HFF-Myc (cell line): ENCODE measurements at regions not wholly inside any gene's neighbourhood (a gene's known extent, or its start where the extent isn't known, plus 50 kb on each side); places are given as distances from the start of the nearest gene placed in this dataset.

Experiments used
- DNase-seq: peaks from one replicate; pipeline ENCODE4 v3.0.0-alpha.2; 2011; ENCODE audit warnings: low read depth; ENCODE audit errors: extremely low read depth
- H3K4me3 ChIP-seq: replicated peaks from 2 replicates; pipeline ENCODE4 v1.5.1; 2011; ENCODE audit warnings: low read depth, mild to moderate bottlenecking, control low read depth, low read length
- CTCF ChIP-seq: IDR thresholded peaks from 2 replicates; pipeline ENCODE4 v1.5.1; 2012; ENCODE audit warnings: mild to moderate bottlenecking, low read depth, low read length, control low read depth; ENCODE audit errors: missing control alignments

- TF ChIP-seq CTCF, result no peak
- no peak for DNase-seq
- no peak overlapping the region for H3K4me3 ChIP-seq
Measured at GRCh38 chr2:176599796-176600485, 330.7 kb downstream of the MTX2 start.

- DNase-seq, result no peak
- no peak overlapping the region for H3K4me3 ChIP-seq
- no peak for TF ChIP-seq CTCF
Measured at GRCh38 chr2:176601066-176601465, 331.8 kb downstream of the MTX2 start.

GRCh38 chr2:176612036-176612435, 342.8 kb downstream of the MTX2 start:
- H3K4me3 ChIP-seq, result no peak overlapping the region
- DNase-seq, result no peak
- no peak for TF ChIP-seq CTCF

- no peak for DNase-seq
- no peak for TF ChIP-seq CTCF
- no peak overlapping the region for H3K4me3 ChIP-seq
Measured at GRCh38 chr2:176612736-176613135, 343.5 kb downstream of the MTX2 start.

- no peak overlapping the region for H3K4me3 ChIP-seq
- TF ChIP-seq CTCF, result no peak
- no peak for DNase-seq
Measured at GRCh38 chr2:176613323-176613987, 344.2 kb downstream of the MTX2 start.

GRCh38 chr2:176614049-176614448, 344.8 kb downstream of the MTX2 start:
- no peak overlapping the region for H3K4me3 ChIP-seq
- TF ChIP-seq CTCF, result no peak
- no peak for DNase-seq

GRCh38 chr2:176614930-176615329, 345.7 kb downstream of the MTX2 start:
- TF ChIP-seq CTCF, result no peak
- no peak overlapping the region for H3K4me3 ChIP-seq
- no peak for DNase-seq
